HPDE6-E6E7 (cell line): ENCODE measurements at regions not wholly inside any gene's neighbourhood (a gene's known extent, or its start where the extent isn't known, plus 50 kb on each side); places are given as distances from the start of the nearest gene placed in this dataset.
A peak's percentile ranks its signal among the peaks of the same experiment; 100 is the strongest.

ENCODE experiments used
- DNase-seq: peaks from one replicate; pipeline ENCODE4 v3.0.0; 2011; ENCODE audit warnings: missing footprints; ENCODE audit errors: extremely low spot score

DNA sequence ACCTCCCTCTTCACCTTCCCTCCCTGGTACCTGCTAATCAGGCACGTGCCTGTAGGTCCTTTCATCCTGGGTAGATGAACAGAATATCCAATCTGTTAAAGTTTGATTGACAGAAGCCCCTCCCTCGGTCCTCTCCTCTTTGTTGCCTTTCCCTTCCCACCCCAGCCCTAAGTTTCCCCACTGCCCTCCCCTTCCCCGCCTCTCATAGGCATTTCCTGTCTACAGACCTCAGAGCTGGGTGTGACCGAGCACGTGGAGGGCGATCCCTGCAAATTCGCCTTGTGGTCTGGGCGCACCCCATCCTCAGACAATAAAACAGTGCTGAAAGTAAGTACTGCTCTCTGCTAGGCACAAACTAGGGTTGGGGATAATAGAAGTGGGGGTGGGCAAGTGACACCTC, 239.2 kb upstream of the UMPS start:
- DNase-seq, result no peak

GRCh38 chr3:124491875-124492274, 238.4 kb upstream of the UMPS start:
- DNase-seq, result no peak

GRCh38 chr3:124492824-124493223, 237.4 kb upstream of the UMPS start:
- DNase-seq, result peak; percentile 71

DNA sequence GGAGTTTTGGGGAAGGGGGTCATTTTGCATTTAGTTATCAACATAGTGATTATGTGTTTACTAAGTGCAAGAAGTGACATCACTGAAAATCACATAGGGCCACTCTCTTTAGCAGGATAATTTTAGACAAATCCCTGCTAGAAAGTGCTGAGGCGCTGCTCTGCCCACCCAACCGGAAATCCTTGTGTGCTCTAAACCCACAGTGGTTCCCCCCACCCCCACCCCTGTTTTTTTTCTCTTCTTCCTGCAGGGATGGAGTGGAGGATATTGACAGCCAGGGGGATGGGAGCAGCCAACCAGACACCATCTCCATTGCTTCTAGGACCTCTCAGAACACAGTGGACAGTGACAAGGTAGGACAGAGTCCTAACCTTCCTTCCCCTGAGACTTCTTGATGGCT, 234.2 kb upstream of the UMPS start:
- no peak for DNase-seq

- DNase-seq, result no peak
Measured at GRCh38 chr3:124497487-124497886, 232.8 kb upstream of the UMPS start.

- no peak for DNase-seq
Measured at GRCh38 chr3:124498891-124499290, 231.4 kb upstream of the UMPS start.

- DNase-seq, result no peak
Measured at GRCh38 chr3:124504332-124505059, 225.8 kb upstream of the UMPS start.

DNA sequence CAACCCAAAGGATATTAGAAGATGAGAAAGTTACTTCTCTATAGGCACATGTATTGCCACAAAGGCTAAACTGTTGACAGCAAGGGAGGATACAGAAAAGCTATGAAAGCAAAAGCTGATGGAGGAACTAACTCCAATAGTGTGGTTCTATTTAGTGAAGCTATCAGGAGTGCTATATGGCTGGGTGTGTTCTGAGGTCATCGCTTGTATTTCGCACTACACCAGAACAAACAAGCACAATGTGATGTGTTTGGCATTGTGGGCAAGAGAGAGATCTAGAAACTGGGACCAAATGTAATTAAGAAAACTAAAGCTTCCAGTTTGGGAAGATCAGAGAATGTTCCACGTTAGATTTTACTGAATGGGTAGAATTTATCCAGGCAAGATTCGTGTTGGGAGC, 220.4 kb upstream of the UMPS start:
- no peak for DNase-seq

DNA sequence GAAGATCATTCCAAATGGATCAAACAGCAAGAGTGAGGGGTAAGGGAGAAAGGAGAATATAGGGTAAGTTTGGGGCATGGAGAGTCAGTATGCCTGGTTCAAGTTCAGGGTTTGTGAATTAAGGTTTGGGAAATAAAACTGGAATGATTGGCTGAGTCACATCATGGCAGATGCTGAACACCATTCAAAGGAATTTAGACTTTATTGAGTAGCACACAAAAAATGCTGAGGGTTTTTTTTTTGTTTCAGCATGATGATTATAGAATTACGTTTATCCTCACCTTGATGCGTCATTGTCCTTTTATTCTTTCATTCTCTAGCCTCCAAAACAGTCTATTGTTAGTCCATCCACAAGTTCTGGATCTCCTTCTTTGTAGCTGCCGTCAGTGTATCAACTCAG, 220.0 kb upstream of the UMPS start:
- DNase-seq, result peak; percentile 7

- no peak for DNase-seq
Measured at GRCh38 chr3:124512881-124513609, 217.2 kb upstream of the UMPS start.

DNA sequence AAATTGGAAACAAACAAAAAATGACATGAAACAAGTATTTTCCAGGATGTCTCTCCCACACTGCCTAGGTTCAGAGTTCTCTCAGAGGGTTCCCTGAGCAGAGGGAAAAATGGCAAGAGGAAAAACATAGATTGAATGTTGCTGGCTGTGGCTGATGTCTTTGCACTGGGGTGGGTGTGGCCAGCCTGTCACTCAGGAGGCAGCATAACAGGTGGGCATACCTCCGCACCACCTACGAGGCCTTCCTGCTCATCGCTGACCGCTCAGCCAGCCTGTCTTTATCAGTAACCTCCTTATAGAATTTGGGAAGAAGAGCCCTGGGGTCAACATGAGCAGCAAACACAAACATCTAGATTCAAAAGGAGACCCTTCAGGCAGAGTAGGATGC, 216.6 kb upstream of the UMPS start:
- no peak for DNase-seq

DNA sequence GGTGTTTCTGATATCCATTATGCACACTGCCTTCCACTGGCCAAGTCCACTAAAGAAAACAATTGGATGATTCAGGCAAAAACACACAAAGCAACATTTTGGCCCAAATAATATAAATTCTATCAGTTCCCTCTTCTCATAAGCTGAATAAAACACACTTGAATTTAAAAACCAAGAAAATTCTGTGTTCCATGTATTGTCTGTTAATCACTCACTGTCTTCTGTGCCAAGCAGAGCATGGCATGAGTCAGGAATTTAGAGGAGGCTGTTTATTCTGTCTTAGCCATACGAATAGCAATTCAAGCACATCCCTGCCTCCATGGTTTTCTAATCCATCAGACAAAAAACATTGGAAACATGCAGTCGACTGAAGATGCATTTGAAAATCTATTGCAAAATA, 215.6 kb upstream of the UMPS start:
- DNase-seq, result no peak

DNA sequence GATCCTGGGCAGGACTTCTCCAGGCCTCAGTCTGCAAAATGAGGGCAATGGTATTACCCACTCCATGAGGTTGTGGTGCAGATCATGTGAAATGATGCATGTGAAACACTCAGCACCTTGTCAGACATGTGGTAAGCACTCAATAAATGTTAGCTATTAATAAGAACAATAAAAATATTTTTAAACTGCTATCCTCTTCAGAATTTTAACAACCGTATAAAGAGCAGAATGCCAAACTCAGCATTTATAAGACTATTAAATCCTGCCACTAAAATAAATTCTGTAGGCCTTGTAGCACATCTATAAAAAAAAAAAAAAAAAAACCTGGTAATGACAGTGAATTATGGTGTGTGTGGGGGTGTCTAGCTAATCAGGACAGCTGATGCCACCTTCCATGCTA, 213.9 kb upstream of the UMPS start:
- DNase-seq, result no peak

DNA sequence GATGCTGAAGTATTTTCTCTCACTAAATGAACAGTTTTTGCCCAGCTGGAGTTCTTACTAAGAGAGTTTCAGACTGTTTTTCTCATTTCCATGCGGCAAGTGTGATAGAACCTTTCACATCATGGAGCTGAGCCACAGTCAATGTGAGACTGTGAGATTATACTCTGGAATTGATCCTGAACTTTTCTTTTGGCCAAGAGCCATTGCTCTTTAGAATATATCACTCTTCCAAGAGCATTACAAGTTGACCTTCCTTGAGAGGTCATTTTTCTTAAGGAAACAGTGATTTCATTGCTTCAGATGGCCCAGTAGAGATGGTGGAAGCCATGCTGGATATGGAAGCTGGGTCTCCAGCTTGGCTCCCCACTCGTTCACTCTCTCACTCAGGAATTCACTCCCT, 212.9 kb upstream of the UMPS start:
- no peak for DNase-seq

DNA sequence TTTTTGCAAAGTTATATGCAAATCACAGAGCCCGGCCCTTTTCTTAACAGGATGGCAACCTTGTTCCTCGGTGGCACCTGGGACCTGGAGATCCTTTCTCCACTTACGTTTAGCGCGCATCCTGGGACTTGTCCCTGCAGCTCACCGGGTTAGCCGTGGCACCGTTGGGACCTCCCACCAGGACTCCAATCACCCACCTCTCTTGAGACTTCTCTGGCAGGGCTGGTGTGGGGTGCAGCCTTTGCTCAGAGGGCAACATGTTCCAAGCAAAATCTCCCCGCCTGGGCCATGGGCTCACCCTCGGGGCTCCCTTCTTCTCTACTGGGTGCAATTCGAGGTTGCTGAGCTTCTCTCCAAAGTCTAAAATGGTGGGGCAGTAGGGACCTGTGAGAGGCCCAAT, 211.9 kb upstream of the UMPS start:
- no peak for DNase-seq

DNA sequence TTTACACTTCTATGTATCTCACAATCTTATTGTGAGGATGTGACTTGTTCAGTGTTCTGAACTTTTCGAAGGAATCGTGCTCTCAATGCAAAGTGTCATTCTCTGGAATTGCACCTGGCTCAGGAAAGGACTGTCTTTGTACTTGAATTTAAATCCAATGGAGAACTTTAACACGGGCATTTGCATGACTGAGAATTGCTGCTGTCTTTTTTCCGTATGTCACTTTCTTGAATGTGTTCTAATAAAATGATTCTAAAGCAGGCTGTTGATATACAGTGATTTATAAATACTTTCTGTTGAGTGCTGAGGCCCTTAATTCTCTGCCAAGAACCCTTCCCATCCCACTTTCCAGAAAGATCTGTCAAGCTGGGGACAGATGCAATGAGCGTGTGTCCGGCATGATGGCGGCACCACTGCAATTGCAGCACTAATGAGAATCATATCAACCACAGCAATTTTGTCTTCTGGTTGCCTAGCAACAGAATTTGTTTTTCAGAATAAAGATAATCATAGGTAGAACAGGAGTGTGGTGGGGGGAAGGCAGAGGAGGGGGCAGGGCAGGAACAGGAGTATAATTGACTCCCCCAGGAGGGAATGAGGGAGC, 210.6 kb upstream of the UMPS start:
- DNase-seq, result no peak

- no peak for DNase-seq
Measured at GRCh38 chr3:124520970-124521369, 209.3 kb upstream of the UMPS start.

DNA sequence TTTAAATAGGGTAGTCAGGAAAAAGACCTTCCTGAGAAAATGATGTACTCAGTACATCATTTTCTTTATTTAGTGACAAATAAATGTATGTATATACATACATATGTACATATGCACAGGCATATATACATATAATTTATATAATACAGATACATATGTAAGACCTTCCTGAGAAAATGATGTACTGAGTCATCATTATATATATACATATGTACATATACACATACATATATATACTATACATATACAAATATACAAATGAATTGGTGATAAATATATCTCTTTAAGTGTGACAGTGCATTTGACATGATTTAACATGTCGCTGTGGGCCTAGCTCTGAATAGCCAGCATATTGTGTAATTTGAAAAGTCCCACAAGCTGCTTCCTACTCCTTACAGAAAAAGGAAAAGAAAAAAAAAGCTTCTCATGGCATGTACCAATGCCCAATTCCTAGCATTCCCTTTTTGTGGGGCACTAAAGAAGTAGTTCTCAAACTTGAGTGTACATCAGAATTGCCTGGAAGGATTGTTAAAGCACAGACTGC, 208.1 kb upstream of the UMPS start:
- DNase-seq, result no peak

GRCh38 chr3:124526601-124527000, 203.7 kb upstream of the UMPS start:
- no peak for DNase-seq

GRCh38 chr3:124529826-124530571, 200.3 kb upstream of the UMPS start:
- DNase-seq, result no peak

DNA sequence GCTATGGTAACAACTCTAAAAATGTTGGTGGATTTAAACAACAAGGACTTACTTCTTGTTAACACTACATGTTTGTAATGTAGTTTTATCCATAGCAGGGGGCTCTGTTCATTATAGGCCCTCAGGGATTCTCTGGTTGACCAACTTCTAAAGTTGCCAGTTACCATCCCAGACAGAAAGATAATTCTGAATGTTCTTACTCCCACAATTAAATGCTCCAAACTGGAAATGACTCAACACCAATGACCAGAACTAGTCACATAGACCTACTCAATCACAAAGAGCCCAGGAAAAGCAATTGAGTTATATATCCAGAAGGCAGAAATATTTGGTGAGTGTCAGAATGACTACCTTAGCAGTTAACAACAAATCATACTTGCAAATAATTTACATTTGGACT, 199.3 kb upstream of the UMPS start:
- no peak for DNase-seq

- DNase-seq, result no peak
Measured at GRCh38 chr3:124532071-124532470, 198.2 kb upstream of the UMPS start.
